CD14-positive monocyte (primary cell): ENCODE measurements at regions not wholly inside any gene's neighbourhood (a gene's known extent, or its start where the extent isn't known, plus 50 kb on each side); places are given as distances from the start of the nearest gene placed in this dataset.

Experiments used
- DNase-seq, 3 donors: peaks; one replicate each; pipeline ENCODE4 v3.0.0-alpha.2; 2011 to 2022
- H2AFZ ChIP-seq: 2 replicates; pipeline ENCODE4 v1.6.0; 2012; ENCODE audit warnings: mild to moderate bottlenecking, low read depth, low read length, inconsistent platforms; ENCODE audit not compliant: insufficient read depth, poor library complexity, severe bottlenecking
- H3K27ac ChIP-seq, 2 donors: 1 replicate in 1 of 2; 2 replicates in 1 of 2; pipeline ENCODE4 v1.5.1; 2012 to 2013; ENCODE audit warnings: low read length in 2 of 2, control low read depth in 1 of 2, inconsistent platforms in 1 of 2, low read depth in 1 of 2, mild to moderate bottlenecking in 1 of 2
- H3K27me3 ChIP-seq, 2 donors: one replicate each; pipeline versions ENCODE4 v1.6.0 to v1.6.1; 2011 to 2013; ENCODE audit warnings: low read length in 2 of 2; ENCODE audit not compliant: control insufficient read depth in 2 of 2, insufficient read depth in 2 of 2
- H3K36me3 ChIP-seq, 2 donors: replicated peaks in 1 of 2; 1 replicate in 1 of 2; 2 replicates in 1 of 2; pipeline versions ENCODE4 v1.5.1 to v1.6.1; 2012 to 2013; ENCODE audit warnings: low read length in 2 of 2, control low read depth in 1 of 2, inconsistent platforms in 1 of 2, mild to moderate bottlenecking in 1 of 2; ENCODE audit not compliant: insufficient read depth in 2 of 2, control insufficient read depth in 1 of 2
- H3K4me1 ChIP-seq, 2 donors: 1 replicate in 1 of 2; 2 replicates in 1 of 2; pipeline versions ENCODE4 v1.5.1 to v1.6.1; 2012 to 2013; ENCODE audit warnings: low read length in 2 of 2, control low read depth in 1 of 2, inconsistent platforms in 1 of 2, mild to moderate bottlenecking in 1 of 2, moderate library complexity in 1 of 2; ENCODE audit not compliant: insufficient read depth in 2 of 2, control insufficient read depth in 1 of 2
- H3K4me2 ChIP-seq: replicated peaks from 2 replicates; pipeline ENCODE3; 2012; ENCODE audit warnings: low read length, moderate library complexity, mild to moderate bottlenecking; ENCODE audit not compliant: poor library complexity, severe bottlenecking; ENCODE audit errors: extremely low read depth
- H3K4me3 ChIP-seq, 3 experiments: fragments of 200-600 bp in 1 of 3; sonication (generic) in 1 of 3; replicated peaks in 1 of 3; 1 replicate in 2 of 3; 2 replicates in 1 of 3; pipeline ENCODE4 v1.5.1; 2011 to 2013; ENCODE audit warnings: low read length in 3 of 3, mild to moderate bottlenecking in 3 of 3, control low read depth in 2 of 3, low read depth in 2 of 3, inconsistent platforms in 1 of 3, moderate library complexity in 1 of 3
- H3K79me2 ChIP-seq: 2 replicates; pipeline ENCODE4 v1.6.0; 2012; ENCODE audit warnings: mild to moderate bottlenecking, control low read depth, inconsistent platforms, low read length, moderate library complexity; ENCODE audit not compliant: insufficient read depth
- H3K9ac ChIP-seq: 2 replicates; pipeline ENCODE4 v1.6.0; 2017; ENCODE audit warnings: low read length, mild to moderate bottlenecking; ENCODE audit not compliant: insufficient read depth, poor library complexity, severe bottlenecking
- H3K9me3 ChIP-seq, 2 donors: replicated peaks in 1 of 2; 1 replicate in 1 of 2; 2 replicates in 1 of 2; pipeline versions ENCODE4 v1.5.1 to v1.6.1; 2012 to 2013; ENCODE audit warnings: low read length in 2 of 2, control low read depth in 1 of 2; ENCODE audit not compliant: control insufficient read depth in 1 of 2, insufficient read depth in 1 of 2
- H4K20me1 ChIP-seq: 2 replicates; pipeline ENCODE4 v1.6.0; 2012; ENCODE audit warnings: mild to moderate bottlenecking, low read length, control low read depth, moderate library complexity; ENCODE audit not compliant: insufficient read depth
- H3K27ac Mint-ChIP-seq, 7 donors: one replicate each; pipeline ENCODE4 v1.8.0; 2020; ENCODE audit warnings: mild to moderate bottlenecking in 7 of 7, mixed read lengths in 7 of 7, moderate library complexity in 6 of 7, inconsistent platforms in 2 of 7
- H3K27me3 Mint-ChIP-seq, 3 donors: one replicate each; pipeline ENCODE4 v1.8.0; 2021 to 2022; ENCODE audit warnings: low read depth in 3 of 3, mild to moderate bottlenecking in 3 of 3, mixed read lengths in 3 of 3, moderate library complexity in 3 of 3, inconsistent platforms in 1 of 3
- H3K36me3 Mint-ChIP-seq, 2 donors: one replicate each; pipeline ENCODE4 v1.8.0; 2020; ENCODE audit warnings: mixed read lengths in 2 of 2, inconsistent platforms in 1 of 2, mild to moderate bottlenecking in 1 of 2
- H3K4me1 Mint-ChIP-seq: one replicate; pipeline ENCODE4 v1.8.0; 2020; ENCODE audit warnings: mild to moderate bottlenecking, mixed read lengths
- H3K4me3 Mint-ChIP-seq, 2 donors: one replicate each; pipeline ENCODE4 v1.8.0; 2020; ENCODE audit warnings: mild to moderate bottlenecking in 2 of 2, mixed read lengths in 2 of 2, moderate library complexity in 1 of 2
- H3K9me3 Mint-ChIP-seq, 7 donors: one replicate each; pipeline ENCODE4 v1.8.0; 2020 to 2022; ENCODE audit warnings: mixed read lengths in 7 of 7, mild to moderate bottlenecking in 6 of 7, moderate library complexity in 6 of 7, inconsistent platforms in 2 of 7
- CTCF ChIP-seq: fragments of 200-600 bp; IDR thresholded peaks from one replicate; pipeline ENCODE4 v1.8.0; 2022; ENCODE audit warnings: antibody characterized with exemption, mild to moderate bottlenecking
- WGBS: methylation state at CpG from one replicate; pipeline ENCODE4 v1.1.5; 2013; ENCODE audit warnings: missing lambda C conversion rate; ENCODE audit not compliant: insufficient coverage; 5-methylcytosine and 5-hydroxymethylcytosine counted together
- intact Hi-C, 2 donors: fragments of 100-400 bp; cut with micrococcal nuclease; formaldehyde crosslinking; loops; one replicate each; pipeline versions ENCODE4 v1.15.0 to v1.15.1; 2023

GRCh38 chr7:115122388-115122787 lies 200.5 kb downstream of the MDFIC start:
- no peak overlapping the region for H3K27ac ChIP-seq
- H3K4me3 ChIP-seq = no peak overlapping the region
- peaks cover 0 to 2% of the 10 kb centered on the region in 2 donors for H3K4me1 ChIP-seq
- TF ChIP-seq CTCF = no peak
- peak overlapping the region; percentile 11 for H2AFZ ChIP-seq
- H3K27me3 ChIP-seq = no peaks in the 10 kb centered on the region
- DNase-seq = no peak
- H3K4me3 Mint-ChIP-seq = no peak overlapping the region
- peaks cover 0 to 2% (median 0%) of the 10 kb centered on the region in 7 donors for H3K9me3 Mint-ChIP-seq
- no peak overlapping the region for H3K27ac Mint-ChIP-seq
- H3K9ac ChIP-seq = no peak overlapping the region
- no CpG with 5 or more reads among the region's 1 CpG for WGBS
- no peaks in the 10 kb centered on the region for H3K36me3 Mint-ChIP-seq
- H4K20me1 ChIP-seq = no peaks in the 10 kb centered on the region
- intact Hi-C loops = no loop called here
- H3K36me3 ChIP-seq = no peaks in the 10 kb centered on the region
- H3K4me1 Mint-ChIP-seq = peaks cover 10% of the 10 kb centered on the region
- H3K9me3 ChIP-seq = no peaks in the 10 kb centered on the region
- no peaks in the 10 kb centered on the region for H3K27me3 Mint-ChIP-seq
- no peaks in the 10 kb centered on the region for H3K79me2 ChIP-seq
- H3K4me2 ChIP-seq = no peak overlapping the region

GRCh38 chr7:115117748-115118147 lies 195.9 kb downstream of the MDFIC start:
- H3K9me3 Mint-ChIP-seq = peaks cover 0 to 2% (median 0%) of the 10 kb centered on the region in 7 donors
- Histone ChIP-seq H3K27ac (no peak overlapping the region), H2AFZ (no peak overlapping the region), H3K79me2 (no peaks in the 10 kb centered on the region), H3K9me3 (no peaks in the 10 kb centered on the region), H3K27me3 (no peaks in the 10 kb centered on the region), H3K4me1 (peaks cover 0 to 2% of the 10 kb centered on the region in 2 donors), H3K4me3 (no peak overlapping the region), H3K36me3 (no peaks in the 10 kb centered on the region), H3K9ac (no peak overlapping the region), H4K20me1 (no peaks in the 10 kb centered on the region), H3K4me2 (no peak overlapping the region)
- no peaks in the 10 kb centered on the region for H3K27me3 Mint-ChIP-seq
- H3K27ac Mint-ChIP-seq = no peak overlapping the region
- WGBS = 77% methylated on average over 2 of the region's 2 CpGs
- no peaks in the 10 kb centered on the region for H3K36me3 Mint-ChIP-seq
- H3K4me1 Mint-ChIP-seq = peaks cover 13% of the 10 kb centered on the region
- H3K4me3 Mint-ChIP-seq = no peak overlapping the region
- intact Hi-C loops = no loop called here
- DNase-seq = no peak
- TF ChIP-seq CTCF = no peak
